Cerebellar cortex (tissue), 1 donor: ENCODE measurements at regions not wholly inside any gene's neighbourhood (a gene's known extent, or its start where the extent isn't known, plus 50 kb on each side); places are given as distances from the start of the nearest gene placed in this dataset.
"Not testable (repeated sequence)": the region's sequence is repeated elsewhere in the genome, so short reads cannot be mapped to it uniquely, and the experiment has no call there.

Experiments
- DNase-seq: peaks from one replicate; pipeline ENCODE4 v3.0.0-alpha.2; 2015; ENCODE audit warnings: low spot score

- DNase-seq: no peak
Measured at GRCh38 chr2:189231719-189232323, 52.3 kb upstream of the COL5A2 start.

DNA sequence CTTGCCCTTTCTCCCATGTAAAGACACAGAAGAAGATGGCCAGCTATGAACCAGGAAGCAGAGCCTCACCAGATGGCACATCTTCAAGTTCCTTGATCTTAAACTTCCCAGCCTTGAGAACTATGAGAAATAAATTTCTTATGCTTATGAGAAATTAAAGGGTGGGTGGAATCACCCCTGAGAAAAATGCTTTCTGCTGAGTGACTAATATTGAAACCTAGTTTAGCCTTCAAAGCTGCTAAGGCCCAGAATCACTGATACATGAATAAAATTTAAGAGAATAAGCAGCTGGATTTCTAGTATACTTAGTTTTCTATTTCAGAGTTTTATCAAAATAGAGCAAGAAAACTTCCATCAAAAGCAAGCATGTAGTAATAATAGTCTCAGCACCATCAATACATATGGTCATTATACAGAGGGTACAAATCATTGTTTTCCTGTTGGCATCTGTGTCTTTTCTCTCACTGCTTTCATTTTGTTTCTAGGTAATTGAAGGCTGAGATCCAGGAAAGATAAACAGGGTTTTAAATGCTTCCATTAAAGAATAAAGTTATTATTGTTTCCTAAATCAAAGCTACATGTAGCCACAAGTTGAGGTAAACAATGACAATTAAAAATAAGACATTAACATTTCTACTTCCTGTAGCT, 53.3 kb upstream of the COL5A2 start:
- no peak for DNase-seq

GRCh38 chr2:189233527-189233926, 54.0 kb upstream of the COL5A2 start:
- DNase-seq: no peak

DNA sequence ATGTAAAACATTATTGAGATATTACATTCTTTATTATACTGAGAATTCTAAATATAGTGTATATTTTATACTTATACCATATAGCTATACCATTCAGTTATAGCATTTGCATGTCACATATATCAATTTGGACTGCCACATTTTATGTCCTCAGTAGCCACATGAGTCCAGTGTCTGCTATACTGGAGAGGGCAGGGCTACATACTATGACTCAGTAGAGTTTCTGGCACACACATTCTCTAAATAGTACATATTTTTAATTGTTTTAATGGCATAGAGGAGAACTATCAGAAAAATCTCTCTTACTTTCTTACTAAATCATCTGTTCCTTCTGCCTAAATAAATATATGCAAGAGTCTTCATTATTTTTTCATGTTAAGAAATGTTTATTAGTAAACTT, 55.4 kb upstream of the COL5A2 start:
- no peak for DNase-seq

DNA sequence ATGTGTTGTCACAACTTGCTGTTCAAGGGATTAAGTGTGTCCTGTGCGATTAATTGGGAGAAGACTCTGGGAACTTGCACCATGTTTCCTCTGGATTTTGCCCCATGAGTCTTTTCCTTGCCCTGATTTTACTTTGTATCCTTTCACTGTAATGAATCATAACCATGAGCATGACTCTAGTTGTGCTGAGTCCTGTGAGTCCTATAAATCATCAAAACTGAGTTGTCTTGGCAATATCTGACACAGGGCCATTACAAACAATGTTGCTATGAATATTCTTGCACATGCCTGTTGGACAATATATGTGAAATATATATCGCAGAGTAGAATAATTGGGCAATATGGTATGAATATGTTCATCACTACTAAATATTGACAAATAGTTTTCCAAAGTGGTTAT, 56.5 kb upstream of the COL5A2 start:
- no peak for DNase-seq

- no peak for DNase-seq
Measured at GRCh38 chr2:189238903-189239302, 59.3 kb upstream of the COL5A2 start.

- not testable (repeated sequence) for DNase-seq
Measured at GRCh38 chr2:189243843-189244242, 64.3 kb upstream of the COL5A2 start.

DNA sequence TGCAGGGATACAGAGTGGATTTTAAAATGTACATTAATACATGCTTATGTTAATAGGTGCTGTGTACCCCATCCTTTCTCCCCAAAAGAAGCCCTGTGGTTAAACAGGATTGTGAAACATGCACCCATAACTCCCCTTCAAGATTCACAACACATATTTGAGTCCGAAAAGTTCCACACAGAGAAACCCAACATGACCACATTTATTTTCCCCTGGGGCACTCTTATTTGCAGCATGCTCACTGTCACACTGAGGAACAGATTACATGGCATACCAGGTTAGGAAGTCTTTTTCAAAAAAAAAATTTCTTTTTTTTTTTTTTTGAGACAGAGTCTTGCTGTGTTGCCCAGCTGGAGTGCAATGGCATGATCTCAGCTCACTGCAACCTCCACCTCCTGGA, 67.7 kb upstream of the COL5A2 start:
- DNase-seq: no peak

DNA sequence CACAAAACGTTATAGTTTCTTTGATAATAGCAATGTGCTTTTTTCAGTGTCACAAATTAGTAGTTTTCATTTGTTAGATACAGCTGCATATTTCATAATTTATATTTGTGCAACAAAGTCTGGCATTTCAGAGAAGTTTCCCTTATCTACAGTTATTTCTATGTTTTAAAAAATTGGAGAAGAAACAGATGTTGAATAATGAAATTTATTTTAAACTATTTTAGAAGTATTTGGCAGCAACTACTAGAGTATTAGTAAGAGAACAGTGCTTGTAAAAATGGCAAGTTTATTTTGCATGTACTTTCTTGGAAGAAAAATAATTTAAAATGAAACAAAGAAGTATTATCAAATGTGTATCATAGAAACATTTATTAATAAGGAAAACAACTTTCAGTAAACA, 68.6 kb upstream of the COL5A2 start:
- DNase-seq: no peak

DNA sequence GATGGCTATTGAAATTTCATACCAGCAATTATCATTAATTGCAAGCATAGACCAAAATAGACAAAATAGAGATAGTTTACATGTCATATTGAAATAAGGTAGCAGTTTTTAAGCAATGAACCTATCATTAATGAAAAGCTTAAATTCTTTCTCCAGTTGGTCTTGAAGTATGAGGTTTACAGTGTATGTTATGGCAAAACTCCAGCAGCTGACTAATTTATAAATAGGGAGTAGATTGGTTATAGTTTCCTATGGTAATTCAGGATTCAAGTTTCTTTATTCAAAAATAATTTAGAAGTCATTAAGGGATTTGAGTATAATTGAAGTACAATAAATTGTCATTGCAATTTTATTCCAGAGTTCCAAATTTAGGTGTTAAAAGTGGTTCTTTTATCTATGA, 69.6 kb upstream of the COL5A2 start:
- DNase-seq: no peak

- no peak for DNase-seq
Measured at GRCh38 chr2:189249901-189250300, 70.3 kb upstream of the COL5A2 start.

- DNase-seq: no peak
Measured at GRCh38 chr2:189252991-189253675, 73.6 kb upstream of the COL5A2 start.

DNA sequence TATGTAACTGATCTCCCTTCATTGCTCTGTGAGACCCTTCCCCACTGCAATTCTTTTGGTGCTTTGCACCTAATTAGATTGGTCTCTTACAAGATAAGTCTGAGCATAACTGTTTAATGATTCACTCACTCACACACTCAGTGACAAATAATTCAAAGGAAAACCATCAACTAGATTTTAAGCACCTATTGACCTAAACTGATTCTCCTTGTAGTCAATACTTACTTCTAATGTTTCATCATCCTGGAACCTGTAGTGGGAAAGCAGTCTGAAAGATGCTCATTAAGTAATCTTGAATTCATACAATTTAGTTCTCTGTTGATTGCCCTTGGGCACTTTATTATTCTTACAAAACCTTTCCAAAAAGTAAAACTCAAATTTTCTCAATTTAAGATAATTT, 74.3 kb upstream of the COL5A2 start:
- no peak for DNase-seq

DNA sequence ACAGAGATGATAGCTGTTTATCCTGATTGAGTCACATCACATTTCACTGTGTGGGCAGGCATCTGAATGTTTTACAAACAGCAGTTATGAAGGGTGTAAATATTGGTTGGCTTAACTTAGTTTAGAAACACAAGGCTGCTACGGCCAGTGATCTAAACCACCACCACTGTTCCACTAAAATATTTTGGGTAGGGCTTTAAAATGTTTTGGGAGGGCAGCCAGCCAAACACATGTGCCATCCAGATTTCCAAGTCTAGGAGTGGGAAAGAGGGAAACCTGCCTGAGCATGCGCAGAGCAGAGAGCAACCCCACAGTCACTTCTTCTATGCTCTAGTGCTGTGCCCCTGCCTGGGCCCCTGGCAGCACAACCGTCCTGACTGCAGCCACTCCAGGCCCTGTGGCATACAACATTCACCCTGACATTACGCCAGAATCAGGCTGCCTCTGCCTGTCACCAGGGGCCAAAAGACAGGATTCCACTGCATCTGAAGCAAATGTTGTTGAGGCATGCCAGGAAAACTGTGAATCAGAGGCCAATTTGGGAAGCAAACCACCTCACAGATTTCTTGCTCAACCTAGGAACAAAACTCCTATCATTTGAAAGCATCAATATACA, 74.8 kb upstream of the COL5A2 start:
- no peak for DNase-seq

DNA sequence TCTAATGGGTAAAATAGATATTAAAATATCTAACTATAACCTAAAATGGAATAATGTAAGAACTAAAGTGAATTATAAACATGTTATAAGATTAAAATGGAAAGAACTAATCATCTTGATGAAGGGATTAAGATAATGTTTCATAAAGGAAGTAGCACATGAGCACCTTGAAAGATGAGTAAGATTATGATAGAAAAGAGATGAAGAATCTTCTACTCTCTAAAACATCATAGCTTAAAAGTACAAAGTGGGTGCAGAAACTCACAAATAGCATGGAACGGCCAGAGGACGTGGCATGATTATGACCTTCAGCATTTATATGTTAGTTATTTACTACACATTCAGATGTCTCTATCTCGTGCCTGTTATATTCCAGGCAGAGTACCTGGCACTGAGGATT, 76.2 kb upstream of the COL5A2 start:
- DNase-seq: no peak

DNA sequence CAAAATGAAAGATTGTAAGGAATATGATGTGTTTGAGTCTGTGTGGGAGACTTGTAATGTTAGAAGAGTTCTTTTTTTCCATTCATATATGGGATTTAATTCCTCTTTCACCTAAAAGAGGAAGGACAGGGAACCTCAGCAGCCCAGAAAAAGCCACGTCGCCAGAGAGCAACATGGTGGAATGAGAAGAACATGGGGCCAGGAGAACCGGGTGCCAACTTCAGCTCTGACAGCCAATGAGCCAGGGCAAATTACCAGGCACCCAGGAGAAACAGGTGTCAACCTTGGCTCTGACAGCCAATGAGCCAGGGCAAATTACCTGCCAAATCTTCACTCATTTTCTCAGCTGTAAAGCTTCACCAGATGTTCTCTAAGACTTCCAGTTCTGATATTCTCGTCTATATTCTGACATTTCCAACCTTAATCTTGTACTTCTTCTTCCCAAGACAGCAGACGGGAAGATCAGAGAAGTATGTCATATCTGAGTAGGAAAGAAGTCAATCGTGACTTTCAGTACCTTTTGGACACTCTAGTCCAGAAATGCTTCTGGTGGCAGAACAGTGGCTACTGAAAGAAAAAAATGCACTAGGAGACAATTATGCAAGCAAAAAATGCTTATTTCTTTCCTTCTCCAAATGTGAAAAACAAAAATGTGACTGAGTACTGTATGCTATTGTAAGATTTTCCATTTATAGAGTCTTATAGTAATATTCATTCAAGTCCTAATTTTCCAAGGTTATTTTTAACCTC, 79.2 kb upstream of the COL5A2 start:
- no peak for DNase-seq

DNA sequence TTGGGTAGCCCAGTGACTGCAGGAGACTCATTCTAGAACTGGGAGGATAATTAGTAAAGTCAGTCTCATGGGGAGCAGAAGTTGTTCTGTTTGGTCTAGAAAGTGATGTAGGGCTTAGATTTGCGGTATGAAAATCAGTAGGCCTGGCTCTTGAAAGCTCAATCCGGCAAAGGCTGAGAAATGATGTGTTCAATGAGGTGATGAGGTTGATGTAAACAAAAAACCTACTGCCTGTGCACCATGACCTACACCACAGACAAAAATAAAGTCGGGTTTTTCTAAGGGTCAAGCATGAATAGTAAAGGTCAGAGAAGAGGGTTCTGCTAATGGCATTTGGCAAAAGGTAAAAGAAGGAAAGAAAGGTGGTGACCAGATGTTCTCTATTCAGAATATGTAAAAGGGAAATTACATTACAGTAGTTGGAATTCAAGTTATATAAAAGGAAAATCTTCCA, 80.8 kb upstream of the COL5A2 start:
- no peak for DNase-seq

GRCh38 chr2:189261431-189261841, 81.9 kb upstream of the COL5A2 start:
- no peak for DNase-seq

GRCh38 chr2:189261916-189262315, 82.4 kb upstream of the COL5A2 start:
- DNase-seq: no peak

DNA sequence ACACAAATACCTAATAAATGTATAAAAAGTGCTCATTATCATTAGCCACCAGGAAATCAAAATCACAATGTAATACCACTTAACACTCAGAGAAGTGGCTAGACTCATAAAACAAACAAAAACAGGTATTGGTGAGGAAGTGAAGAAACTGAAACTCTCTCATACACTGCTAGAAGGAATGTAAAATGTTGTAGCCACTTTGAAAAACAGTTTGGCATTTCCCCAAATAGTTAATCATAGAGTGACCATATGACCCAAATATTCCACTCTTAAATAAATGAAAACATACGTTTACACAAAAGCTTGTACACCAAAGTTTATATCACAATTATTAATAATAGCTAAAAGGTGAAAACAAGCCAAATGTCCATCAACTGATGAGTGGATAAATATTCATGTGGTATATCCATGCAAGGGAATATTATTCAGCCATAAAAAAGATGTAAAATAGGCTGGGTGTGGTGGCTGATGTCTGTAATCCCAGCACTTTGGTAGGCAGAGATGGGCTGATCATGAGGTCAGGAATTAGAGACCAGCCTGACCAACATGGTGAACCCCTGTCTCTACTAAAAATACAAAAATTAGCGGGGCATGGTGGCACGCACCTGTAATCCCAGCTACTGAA, 86.2 kb upstream of the COL5A2 start:
- no peak for DNase-seq

DNA sequence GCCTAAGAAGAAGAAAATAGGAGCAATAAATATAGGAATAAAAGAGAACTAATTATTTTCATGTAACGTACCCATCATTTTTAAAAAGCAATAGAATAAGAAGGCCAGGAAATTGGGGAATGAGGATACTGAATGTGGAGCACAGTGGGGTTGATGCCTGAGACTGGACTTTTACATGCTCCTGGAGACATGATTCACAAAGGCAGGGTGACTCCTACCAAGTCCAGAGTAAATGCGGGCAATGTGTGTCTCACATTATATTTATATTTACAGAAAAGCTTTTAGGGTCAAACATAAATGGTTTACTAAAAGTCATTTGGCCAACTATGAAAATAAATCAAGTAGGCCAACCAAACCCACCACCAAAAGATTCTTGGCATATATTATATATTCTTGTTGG, 87.9 kb upstream of the COL5A2 start:
- no peak for DNase-seq
